ENCODE measurements at regions not wholly inside any gene's neighbourhood (a gene's known extent, or its start where the extent isn't known, plus 50 kb on each side); places are given as distances from the start of the nearest gene placed in this dataset.

DNA sequence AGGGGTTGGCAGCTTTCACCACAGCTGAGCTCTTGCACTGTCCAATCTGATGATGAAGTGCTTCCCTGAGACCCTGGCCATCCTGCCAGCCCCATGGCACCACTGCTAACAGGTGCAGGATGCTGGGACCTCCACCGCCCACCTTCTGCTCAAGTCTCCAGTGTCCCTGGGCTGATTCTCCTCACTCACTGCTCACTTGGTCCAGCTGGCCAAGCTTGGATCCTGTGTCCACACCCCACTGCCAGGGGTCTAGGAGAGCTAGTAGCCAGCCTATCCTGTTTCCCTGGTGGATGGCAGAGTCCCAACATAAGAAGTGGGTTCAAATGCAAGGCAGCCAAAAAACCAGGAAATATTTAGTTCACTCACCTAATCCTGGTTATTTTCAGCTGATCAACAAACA is 217.2 kb upstream of the IRF2BP2 start:
- H3K4me1 Mint-ChIP-seq: no peaks in the 10 kb centered on the region
- H3K4me3 ChIP-seq (ENCODE audit: control extremely low read depth in 1 of 5, extremely low read depth in 1 of 5, insufficient read depth in 1 of 5, low read depth in 2 of 5, low read length in 4 of 5): no peak overlapping the region
- H3K4me1 ChIP-seq (ENCODE audit: control insufficient read depth in 2 of 2, insufficient read depth in 2 of 2, low read length in 2 of 2): no peaks in the 10 kb centered on the region
- 100% methylated on average over 1 of the region's 1 CpG for WGBS (ENCODE audit: insufficient coverage)
- no peak for DNase-seq
- intact Hi-C loops (cut with micrococcal nuclease): no loop called here
- no peaks in the 10 kb centered on the region for H3K36me3 ChIP-seq (replicated peaks in 1 of 2; ENCODE audit: control extremely low read depth in 1 of 2, control insufficient read depth in 1 of 2, extremely low read depth in 1 of 2, insufficient read depth in 2 of 2, low read length in 1 of 2)
- no peaks in the 10 kb centered on the region for H3K9me3 Mint-ChIP-seq (ENCODE audit: insufficient read depth)
- no peaks in the 10 kb centered on the region for H3K27me3 ChIP-seq (replicated peaks in 1 of 4; ENCODE audit: control extremely low read depth in 1 of 4, control insufficient read depth in 3 of 4, insufficient read depth in 4 of 4, low read length in 3 of 4)
- H3K4me2 ChIP-seq (replicated peaks; ENCODE audit: low read depth, low read length, poor library complexity, severe bottlenecking): no peak overlapping the region
- POLR2A ChIA-PET: no interaction called here
- H3K9me3 ChIP-seq (ENCODE audit: control extremely low read depth in 1 of 3, control insufficient read depth in 2 of 3, insufficient read depth in 1 of 3, low read length in 2 of 3): no peaks in the 10 kb centered on the region
- CTCF ChIA-PET: no interaction called here
- no peak overlapping the region for H3K27ac Mint-ChIP-seq
- no peaks in the 10 kb centered on the region for H4K20me1 ChIP-seq (ENCODE audit: control insufficient read depth, insufficient read depth, low read length, poor library complexity, severe bottlenecking)
- H3K4me3 Mint-ChIP-seq: no peak overlapping the region
- H3K27ac ChIP-seq (ENCODE audit: low read length in 2 of 2): no peak overlapping the region
- H3K27me3 Mint-ChIP-seq: peaks cover 5% of the 10 kb centered on the region
- no peaks in the 10 kb centered on the region for H3K79me2 ChIP-seq (ENCODE audit: control insufficient read depth, insufficient read depth, low read length)
- ATAC-seq (ENCODE audit: low read depth): no peak
- H3K9ac ChIP-seq (ENCODE audit: low read length): no peak overlapping the region
- no peak for TF ChIP-seq EZH2 (IDR thresholded peaks at IDR 0.05; ENCODE audit: borderline replicate concordance, insufficient read depth, low read depth, low read length, poor library complexity, severe bottlenecking)
- TF ChIP-seq, protein P1, sequence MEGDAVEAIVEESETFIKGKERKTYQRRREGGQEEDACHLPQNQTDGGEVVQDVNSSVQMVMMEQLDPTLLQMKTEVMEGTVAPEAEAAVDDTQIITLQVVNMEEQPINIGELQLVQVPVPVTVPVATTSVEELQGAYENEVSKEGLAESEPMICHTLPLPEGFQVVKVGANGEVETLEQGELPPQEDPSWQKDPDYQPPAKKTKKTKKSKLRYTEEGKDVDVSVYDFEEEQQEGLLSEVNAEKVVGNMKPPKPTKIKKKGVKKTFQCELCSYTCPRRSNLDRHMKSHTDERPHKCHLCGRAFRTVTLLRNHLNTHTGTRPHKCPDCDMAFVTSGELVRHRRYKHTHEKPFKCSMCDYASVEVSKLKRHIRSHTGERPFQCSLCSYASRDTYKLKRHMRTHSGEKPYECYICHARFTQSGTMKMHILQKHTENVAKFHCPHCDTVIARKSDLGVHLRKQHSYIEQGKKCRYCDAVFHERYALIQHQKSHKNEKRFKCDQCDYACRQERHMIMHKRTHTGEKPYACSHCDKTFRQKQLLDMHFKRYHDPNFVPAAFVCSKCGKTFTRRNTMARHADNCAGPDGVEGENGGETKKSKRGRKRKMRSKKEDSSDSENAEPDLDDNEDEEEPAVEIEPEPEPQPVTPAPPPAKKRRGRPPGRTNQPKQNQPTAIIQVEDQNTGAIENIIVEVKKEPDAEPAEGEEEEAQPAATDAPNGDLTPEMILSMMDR (IDR thresholded peaks at IDR 0.05): no peak
- no peak overlapping the region for H2AFZ ChIP-seq (ENCODE audit: insufficient read depth, low read depth, low read length, poor library complexity, severe bottlenecking)

DNA sequence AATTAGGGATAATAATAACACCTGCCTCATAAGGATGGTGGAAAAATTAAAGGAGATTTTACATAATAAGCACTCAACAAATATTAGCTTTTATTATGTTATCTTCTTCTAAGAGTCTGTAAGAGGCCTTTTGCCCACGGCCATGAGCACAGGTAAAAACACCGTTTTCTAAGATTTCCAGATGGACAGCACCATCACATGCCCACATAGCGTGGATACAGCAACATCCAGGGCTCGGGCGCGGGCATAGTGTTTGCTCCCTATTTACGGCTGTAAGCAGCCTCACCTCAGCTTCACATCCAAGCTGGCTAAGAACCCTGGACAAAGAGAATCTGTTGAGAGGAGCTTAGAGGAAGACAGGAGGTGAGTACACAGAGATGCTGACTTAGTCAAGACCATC is 216.4 kb upstream of the IRF2BP2 start:
- H3K4me1 Mint-ChIP-seq: no peaks in the 10 kb centered on the region
- H3K27me3 ChIP-seq (replicated peaks in 1 of 4; ENCODE audit: control extremely low read depth in 1 of 4, control insufficient read depth in 3 of 4, insufficient read depth in 4 of 4, low read length in 3 of 4): no peaks in the 10 kb centered on the region
- no peaks in the 10 kb centered on the region for H3K79me2 ChIP-seq (ENCODE audit: control insufficient read depth, insufficient read depth, low read length)
- H3K27ac Mint-ChIP-seq: no peak overlapping the region
- H3K27me3 Mint-ChIP-seq: peaks cover 5% of the 10 kb centered on the region
- intact Hi-C loops (cut with micrococcal nuclease): no loop called here
- H3K27ac ChIP-seq (ENCODE audit: low read length in 2 of 2): no peak overlapping the region
- no peaks in the 10 kb centered on the region for H3K4me1 ChIP-seq (ENCODE audit: control insufficient read depth in 2 of 2, insufficient read depth in 2 of 2, low read length in 2 of 2)
- H2AFZ ChIP-seq (ENCODE audit: insufficient read depth, low read depth, low read length, poor library complexity, severe bottlenecking): no peak overlapping the region
- H3K9ac ChIP-seq (ENCODE audit: low read length): no peak overlapping the region
- H3K36me3 ChIP-seq (replicated peaks in 1 of 2; ENCODE audit: control extremely low read depth in 1 of 2, control insufficient read depth in 1 of 2, extremely low read depth in 1 of 2, insufficient read depth in 2 of 2, low read length in 1 of 2): no peaks in the 10 kb centered on the region
- ChIA-PET POLR2A (no interaction called here), CTCF (no interaction called here)
- H4K20me1 ChIP-seq (ENCODE audit: control insufficient read depth, insufficient read depth, low read length, poor library complexity, severe bottlenecking): no peaks in the 10 kb centered on the region
- H3K9me3 Mint-ChIP-seq (ENCODE audit: insufficient read depth): no peaks in the 10 kb centered on the region
- DNase-seq (no peak), ATAC-seq (ENCODE audit: low read depth) (no peak)
- no peak overlapping the region for H3K4me2 ChIP-seq (replicated peaks; ENCODE audit: low read depth, low read length, poor library complexity, severe bottlenecking)
- WGBS (ENCODE audit: insufficient coverage): no CpG with 5 or more reads among the region's 7 CpGs
- H3K4me3 ChIP-seq (ENCODE audit: control extremely low read depth in 1 of 5, extremely low read depth in 1 of 5, insufficient read depth in 1 of 5, low read depth in 2 of 5, low read length in 4 of 5): no peak overlapping the region
- TF ChIP-seq, protein P1 (IDR thresholded peaks at IDR 0.05): no peak
- TF ChIP-seq EZH2 (IDR thresholded peaks at IDR 0.05; ENCODE audit: borderline replicate concordance, insufficient read depth, low read depth, low read length, poor library complexity, severe bottlenecking): no peak
- H3K9me3 ChIP-seq (ENCODE audit: control extremely low read depth in 1 of 3, control insufficient read depth in 2 of 3, insufficient read depth in 1 of 3, low read length in 2 of 3): no peaks in the 10 kb centered on the region
- H3K4me3 Mint-ChIP-seq: no peak overlapping the region
